ENCODE measurements at regions not wholly inside any gene's neighbourhood (a gene's known extent, or its start where the extent isn't known, plus 50 kb on each side); places are given as distances from the start of the nearest gene placed in this dataset.
"Not testable (repeated sequence)": the region's sequence is repeated elsewhere in the genome, so short reads cannot be mapped to it uniquely, and the experiment has no call there.

GRCh38 chr2:77642339-77642738 lies 120.2 kb upstream of the LRRTM4 start:
- intact Hi-C loops (cut with micrococcal nuclease), result no loop called here
- no peaks in the 10 kb centered on the region for H3K36me3 Mint-ChIP-seq
- H3K4me1 Mint-ChIP-seq (ENCODE audit: low read depth), result no peaks in the 10 kb centered on the region
- H3K27me3 Mint-ChIP-seq, result no peaks in the 10 kb centered on the region
- H3K4me3 Mint-ChIP-seq, result no peak overlapping the region
- CTCF ChIA-PET, result no interaction called here
- no peak overlapping the region for H3K27ac Mint-ChIP-seq
- peaks cover 39% of the 10 kb centered on the region for H3K9me3 Mint-ChIP-seq
- POLR2A ChIA-PET, result no interaction called here
- no peak for DNase-seq

GRCh38 chr2:77649856-77650255 lies 127.7 kb upstream of the LRRTM4 start:
- intact Hi-C loops (cut with micrococcal nuclease), result no loop called here
- Mint-ChIP-seq H3K36me3 (no peaks in the 10 kb centered on the region), H3K9me3 (peaks cover 17% of the 10 kb centered on the region), H3K4me1 (ENCODE audit: low read depth) (no peaks in the 10 kb centered on the region), H3K27me3 (no peaks in the 10 kb centered on the region), H3K4me3 (no peak overlapping the region), H3K27ac (no peak overlapping the region)
- POLR2A ChIA-PET, result no interaction called here
- CTCF ChIA-PET, result no interaction called here
- no peak for DNase-seq

DNA sequence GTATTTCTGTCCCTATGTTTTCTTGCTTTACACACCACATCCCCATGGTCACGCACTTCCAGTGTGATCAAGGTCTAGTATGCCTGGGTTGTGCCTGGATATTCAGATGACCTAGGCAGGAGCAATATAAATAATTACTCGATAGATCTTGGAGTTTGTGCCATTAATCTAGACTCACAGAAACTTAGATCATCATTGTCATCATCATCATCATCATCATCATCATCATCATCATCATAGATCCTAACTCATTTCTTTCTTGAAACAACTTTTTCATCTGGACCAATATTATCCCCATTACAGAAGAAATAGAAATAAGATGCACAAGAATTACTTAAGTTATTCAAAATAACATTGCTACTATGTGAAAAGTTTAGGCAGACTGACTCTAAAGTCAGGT lies 130.3 kb upstream of the LRRTM4 start:
- Mint-ChIP-seq H3K36me3 (no peaks in the 10 kb centered on the region), H3K4me1 (ENCODE audit: low read depth) (no peaks in the 10 kb centered on the region), H3K9me3 (peaks cover 22% of the 10 kb centered on the region), H3K27ac (no peak overlapping the region), H3K4me3 (no peak overlapping the region), H3K27me3 (no peaks in the 10 kb centered on the region)
- DNase-seq, result no peak
- ChIA-PET CTCF (no interaction called here), POLR2A (no interaction called here)
- intact Hi-C loops (cut with micrococcal nuclease), result no loop called here

- no peaks in the 10 kb centered on the region for H3K27me3 Mint-ChIP-seq
- no peaks in the 10 kb centered on the region for H3K4me1 Mint-ChIP-seq (ENCODE audit: low read depth)
- peaks cover 6% of the 10 kb centered on the region for H3K9me3 Mint-ChIP-seq
- DNase-seq, result no peak
- H3K4me3 Mint-ChIP-seq, result no peak overlapping the region
- no peaks in the 10 kb centered on the region for H3K36me3 Mint-ChIP-seq
- no peak overlapping the region for H3K27ac Mint-ChIP-seq
- ChIA-PET CTCF (no interaction called here), POLR2A (no interaction called here)
- intact Hi-C loops (cut with micrococcal nuclease), result no loop called here
Observed at GRCh38 chr2:77664491-77664890, 142.3 kb upstream of the LRRTM4 start.

DNA sequence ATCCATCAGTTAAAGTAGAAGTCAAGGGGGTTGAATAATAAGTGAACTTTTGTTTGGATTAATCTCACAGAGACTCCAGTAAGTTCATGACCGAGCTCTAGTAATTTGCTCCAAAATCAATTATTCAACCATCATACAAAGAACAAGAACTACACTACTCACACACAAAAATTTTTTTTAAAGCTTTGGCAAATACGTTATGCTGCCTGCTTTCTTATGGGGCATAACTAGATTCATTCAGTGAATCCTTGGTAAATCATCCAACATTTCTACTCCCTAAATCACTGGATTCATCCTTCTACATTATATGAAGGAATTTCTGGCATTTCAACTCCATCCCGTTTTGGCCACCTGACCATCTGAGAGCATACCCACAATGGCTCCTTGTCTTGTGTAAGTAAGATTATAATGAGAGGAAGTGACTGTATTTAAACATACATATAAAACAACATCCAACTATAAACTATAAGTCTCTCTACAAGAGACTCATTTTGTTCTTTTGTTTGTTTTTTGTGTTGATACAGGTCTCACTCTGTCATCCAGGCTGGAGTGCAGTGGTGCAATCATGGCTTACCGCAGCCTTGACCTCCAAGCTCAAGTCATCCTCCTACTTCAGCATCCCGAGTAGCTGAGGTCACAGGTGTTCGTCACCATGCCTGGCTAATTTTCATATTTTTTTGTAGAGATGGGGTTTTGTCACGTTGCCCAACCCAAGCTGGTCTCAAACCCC lies 144.2 kb upstream of the LRRTM4 start:
- no peaks in the 10 kb centered on the region for H3K4me1 Mint-ChIP-seq (ENCODE audit: low read depth)
- DNase-seq, result no peak
- intact Hi-C loops (cut with micrococcal nuclease), result no loop called here
- POLR2A ChIA-PET, result no interaction called here
- peaks cover 6% of the 10 kb centered on the region for H3K9me3 Mint-ChIP-seq
- no peak overlapping the region for H3K4me3 Mint-ChIP-seq
- H3K27me3 Mint-ChIP-seq, result no peaks in the 10 kb centered on the region
- no peak overlapping the region for H3K27ac Mint-ChIP-seq
- no peaks in the 10 kb centered on the region for H3K36me3 Mint-ChIP-seq
- CTCF ChIA-PET, result no interaction called here

DNA sequence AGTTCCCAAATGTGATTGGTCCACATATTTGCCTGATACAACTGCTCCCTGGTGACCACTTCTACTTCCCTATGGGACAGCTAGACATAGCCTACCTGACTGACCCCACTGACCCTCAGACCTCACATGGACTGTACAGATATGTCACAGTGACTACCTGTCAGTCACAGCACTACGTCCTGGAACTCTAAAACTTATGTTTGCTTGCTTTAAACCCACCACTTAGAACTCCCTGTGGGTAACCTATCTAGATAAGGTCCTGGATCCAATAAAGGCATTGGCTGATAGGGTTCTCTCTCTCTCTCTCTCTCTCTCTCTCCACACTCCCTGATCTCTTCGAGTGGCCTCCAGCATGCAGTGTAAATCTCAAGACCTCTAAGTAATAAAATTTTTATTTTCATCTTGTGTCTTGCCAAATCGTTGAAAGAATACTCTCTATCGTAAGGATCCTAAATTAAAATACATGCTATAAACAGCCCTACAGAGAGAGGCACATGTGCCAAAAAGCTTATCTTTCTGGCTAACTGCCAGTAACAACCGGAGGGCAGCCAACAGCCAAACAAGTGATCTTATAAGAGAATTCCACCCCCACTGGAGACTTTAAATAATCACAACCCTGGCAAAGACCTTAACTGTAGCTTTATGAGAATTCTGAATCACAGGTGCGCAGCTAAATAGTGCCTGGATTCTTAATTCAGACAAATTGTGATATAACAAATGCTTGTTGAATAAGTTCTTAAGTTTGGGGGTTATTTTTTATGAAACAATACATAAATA lies 162.6 kb upstream of the LRRTM4 start:
- H3K4me1 Mint-ChIP-seq (ENCODE audit: low read depth); H3K36me3 Mint-ChIP-seq; intact Hi-C loops (cut with micrococcal nuclease); H3K27ac Mint-ChIP-seq; H3K4me3 Mint-ChIP-seq; H3K9me3 Mint-ChIP-seq; H3K27me3 Mint-ChIP-seq; DNase-seq; POLR2A ChIA-PET; CTCF ChIA-PET: not testable (repeated sequence)

- Mint-ChIP-seq H3K36me3 (no peaks in the 10 kb centered on the region), H3K27me3 (no peaks in the 10 kb centered on the region), H3K4me3 (no peak overlapping the region), H3K9me3 (peaks cover 9% of the 10 kb centered on the region), H3K27ac (no peak overlapping the region), H3K4me1 (ENCODE audit: low read depth) (no peaks in the 10 kb centered on the region)
- no peak for DNase-seq
- ChIA-PET CTCF (no interaction called here), POLR2A (no interaction called here)
- intact Hi-C loops (cut with micrococcal nuclease), result loop anchor here (10.0 kb wide), 1 partner anchor 1668 kb away; no protein-coding TSS in a partner anchor
Observed at GRCh38 chr2:77712601-77713000, 190.4 kb upstream of the LRRTM4 start.

GRCh38 chr2:77713412-77713811 lies 191.2 kb upstream of the LRRTM4 start:
- no peak for DNase-seq
- Mint-ChIP-seq H3K36me3 (no peaks in the 10 kb centered on the region), H3K27me3 (no peaks in the 10 kb centered on the region), H3K27ac (no peak overlapping the region), H3K4me1 (ENCODE audit: low read depth) (no peaks in the 10 kb centered on the region), H3K4me3 (no peak overlapping the region), H3K9me3 (peaks cover 10% of the 10 kb centered on the region)
- intact Hi-C loops (cut with micrococcal nuclease), result loop anchor here (10.0 kb wide), 1 partner anchor 1669 kb away; no protein-coding TSS in a partner anchor
- CTCF ChIA-PET, result no interaction called here
- POLR2A ChIA-PET, result no interaction called here

GRCh38 chr2:77720115-77720514 lies 197.9 kb upstream of the LRRTM4 start:
- Mint-ChIP-seq H3K9me3 (peaks cover 15% of the 10 kb centered on the region), H3K4me1 (ENCODE audit: low read depth) (no peaks in the 10 kb centered on the region), H3K4me3 (no peak overlapping the region), H3K27ac (no peak overlapping the region), H3K27me3 (no peaks in the 10 kb centered on the region), H3K36me3 (no peaks in the 10 kb centered on the region)
- intact Hi-C loops (cut with micrococcal nuclease), result no loop called here
- ChIA-PET CTCF (no interaction called here), POLR2A (no interaction called here)
- DNase-seq, result no peak

DNA sequence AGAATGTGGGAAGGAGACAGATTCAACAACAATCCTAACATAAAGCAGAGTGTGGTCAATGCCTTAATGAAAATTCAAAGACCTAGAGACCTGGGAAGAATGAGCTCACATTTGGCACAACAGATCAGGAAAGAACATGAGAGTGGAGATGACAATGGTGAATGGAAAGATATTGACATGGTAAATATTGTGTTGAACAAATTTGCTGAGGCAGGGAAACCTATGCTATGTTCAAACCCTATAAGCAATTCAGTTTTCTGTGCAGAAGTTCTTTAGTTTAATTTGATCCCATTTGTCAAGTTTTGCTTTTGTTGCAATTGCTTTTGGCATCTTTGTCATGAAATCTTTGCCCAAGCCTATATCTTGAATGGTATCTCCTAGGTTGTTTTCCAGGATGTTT lies 199.4 kb upstream of the LRRTM4 start:
- Mint-ChIP-seq H3K27ac (no peak overlapping the region), H3K27me3 (no peaks in the 10 kb centered on the region), H3K4me3 (no peak overlapping the region), H3K4me1 (ENCODE audit: low read depth) (no peaks in the 10 kb centered on the region), H3K36me3 (no peaks in the 10 kb centered on the region), H3K9me3 (peaks cover 21% of the 10 kb centered on the region)
- no peak for DNase-seq
- CTCF ChIA-PET, result no interaction called here
- intact Hi-C loops (cut with micrococcal nuclease), result no loop called here
- POLR2A ChIA-PET, result no interaction called here

- Mint-ChIP-seq H3K9me3 (peaks cover 19% of the 10 kb centered on the region), H3K27ac (no peak overlapping the region), H3K27me3 (no peaks in the 10 kb centered on the region), H3K36me3 (no peaks in the 10 kb centered on the region), H3K4me1 (ENCODE audit: low read depth) (no peaks in the 10 kb centered on the region), H3K4me3 (no peak overlapping the region)
- intact Hi-C loops (cut with micrococcal nuclease), result no loop called here
- CTCF ChIA-PET, result no interaction called here
- no peak for DNase-seq
- POLR2A ChIA-PET, result no interaction called here
Observed at GRCh38 chr2:77725045-77725444, 202.9 kb upstream of the LRRTM4 start.

DNA sequence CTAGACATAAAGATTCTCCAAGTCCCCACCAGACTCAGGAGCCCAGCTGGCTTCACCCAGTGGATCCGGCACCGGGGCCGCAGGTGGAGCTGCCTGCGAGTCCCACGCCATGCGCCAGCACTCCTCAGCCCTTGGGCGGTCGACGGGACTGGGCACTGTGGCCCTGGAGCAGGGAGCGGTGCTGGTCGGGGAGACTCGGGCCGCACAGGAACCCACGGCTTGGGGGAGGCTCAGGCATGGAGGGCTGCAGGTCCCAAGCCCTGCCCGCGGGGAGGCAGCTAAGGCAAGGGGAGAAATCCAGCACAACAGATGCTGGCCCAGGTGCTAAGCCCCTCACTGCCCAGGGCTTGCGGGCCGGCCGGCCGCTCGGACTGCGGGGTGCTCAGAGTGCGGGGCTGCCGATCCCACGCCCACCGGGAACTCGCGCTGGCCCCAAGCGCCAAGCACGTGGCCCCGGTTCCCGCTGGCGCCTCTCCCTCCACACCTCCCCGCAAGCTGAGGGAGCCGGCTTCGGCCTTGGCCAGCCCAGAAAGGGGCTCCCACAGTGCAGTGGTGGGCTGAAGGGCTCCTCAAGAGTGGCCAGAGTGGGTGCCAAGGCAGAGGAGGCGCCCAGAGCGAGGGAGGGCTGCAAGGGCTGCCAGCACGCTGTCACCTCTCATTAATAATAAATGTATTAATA lies 212.6 kb upstream of the LRRTM4 start:
- CTCF ChIA-PET; H3K27me3 Mint-ChIP-seq; POLR2A ChIA-PET; H3K4me1 Mint-ChIP-seq (ENCODE audit: low read depth); intact Hi-C loops (cut with micrococcal nuclease); DNase-seq; H3K4me3 Mint-ChIP-seq; H3K36me3 Mint-ChIP-seq; H3K27ac Mint-ChIP-seq: not testable (repeated sequence)
- H3K9me3 Mint-ChIP-seq, result peaks cover 17% of the 10 kb centered on the region

- no peaks in the 10 kb centered on the region for H3K4me1 Mint-ChIP-seq (ENCODE audit: low read depth)
- H3K36me3 Mint-ChIP-seq, result no peaks in the 10 kb centered on the region
- H3K27ac Mint-ChIP-seq, result no peak overlapping the region
- CTCF ChIA-PET, result no interaction called here
- no peaks in the 10 kb centered on the region for H3K27me3 Mint-ChIP-seq
- peaks cover 14% of the 10 kb centered on the region for H3K9me3 Mint-ChIP-seq
- no peak for DNase-seq
- POLR2A ChIA-PET, result no interaction called here
- intact Hi-C loops (cut with micrococcal nuclease), result no loop called here
- no peak overlapping the region for H3K4me3 Mint-ChIP-seq
Observed at GRCh38 chr2:77737236-77737635, 215.1 kb upstream of the LRRTM4 start.

Measured in activated CD4-positive, alpha-beta memory T cell treated with anti-CD3 and anti-CD28 coated beads for 36 hours (primary cell).